ENCODE measurements at regions not wholly inside any gene's neighbourhood (a gene's known extent, or its start where the extent isn't known, plus 50 kb on each side); places are given as distances from the start of the nearest gene placed in this dataset.

DNA sequence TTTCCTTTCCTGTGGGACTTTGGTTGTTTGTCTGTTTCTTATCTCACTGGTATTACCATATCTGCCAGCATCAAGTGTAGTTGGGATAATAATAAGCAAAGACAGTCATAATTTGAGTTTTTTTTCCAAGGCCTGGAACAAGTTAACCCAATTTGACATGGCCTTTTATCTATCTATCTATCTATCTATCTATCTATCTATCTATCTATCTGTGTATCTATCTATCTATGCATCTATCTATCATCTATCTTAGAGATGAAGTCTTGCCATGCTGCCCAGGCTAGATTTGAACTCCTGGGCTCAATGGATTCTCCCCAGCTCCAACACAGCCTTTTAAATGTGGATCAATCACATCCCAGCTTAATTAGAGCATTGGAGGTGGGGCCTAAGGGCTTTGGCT is 174.1 kb upstream of the CSF3R start:
- Histone ChIP-seq H3K9me3 (ENCODE audit: control insufficient read depth in 4 of 4, low read length in 3 of 4) (no peaks in the 10 kb centered on the region), H3K27me3 (ENCODE audit: control insufficient read depth in 4 of 4, insufficient read depth in 4 of 4, low read length in 3 of 4) (peaks cover 0 to 8% (median 0%) of the 10 kb centered on the region in 4 donors), H3K36me3 (ENCODE audit: control insufficient read depth in 4 of 4, insufficient read depth in 3 of 4, low read depth in 1 of 4, low read length in 3 of 4) (no peaks in the 10 kb centered on the region), H3K27ac (ENCODE audit: low read depth in 1 of 2, low read length in 2 of 2) (no peak overlapping the region), H3K4me3 (ENCODE audit: low read depth in 1 of 3, low read length in 3 of 3) (no peak overlapping the region), H3K9ac (ENCODE audit: low read depth in 1 of 2, low read length in 2 of 2) (no peak overlapping the region), H3K4me1 (ENCODE audit: control insufficient read depth in 4 of 4, insufficient read depth in 4 of 4, low read length in 3 of 4) (no peaks in the 10 kb centered on the region)
- TF ChIP-seq HNF4A (conservative IDR thresholded peaks at IDR 0.05) (no peak), NR2F2 (IDR thresholded peaks at IDR 0.05) (no peak)
- TF ChIP-seq, protein P1, sequence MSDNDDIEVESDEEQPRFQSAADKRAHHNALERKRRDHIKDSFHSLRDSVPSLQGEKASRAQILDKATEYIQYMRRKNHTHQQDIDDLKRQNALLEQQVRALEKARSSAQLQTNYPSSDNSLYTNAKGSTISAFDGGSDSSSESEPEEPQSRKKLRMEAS (IDR thresholded peaks at IDR 0.05) = no peak
- no peak for DNase-seq (ENCODE audit: low spot score)

DNA sequence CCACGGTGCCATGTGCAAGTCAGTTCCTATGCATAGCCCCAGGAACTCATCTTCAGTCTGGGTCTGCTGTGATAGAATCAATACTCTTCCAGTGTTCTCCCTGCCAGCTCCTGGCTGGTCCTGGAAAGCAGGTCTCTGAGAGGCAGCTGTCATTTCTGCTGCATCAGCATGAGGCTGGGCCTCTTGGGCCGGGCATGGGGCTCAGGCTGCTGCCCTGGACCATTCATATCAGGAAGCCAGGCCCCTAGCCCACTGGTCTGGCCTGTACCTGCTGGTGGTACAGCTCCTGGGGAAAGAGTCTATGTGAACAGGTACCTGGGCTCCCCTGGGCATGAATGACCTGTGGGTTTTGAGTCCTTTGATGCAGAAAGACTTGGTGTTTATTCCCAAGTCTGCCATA is 173.6 kb upstream of the CSF3R start:
- H3K9ac ChIP-seq (ENCODE audit: low read depth in 1 of 2, low read length in 2 of 2) = no peak overlapping the region
- H3K27me3 ChIP-seq (ENCODE audit: control insufficient read depth in 4 of 4, insufficient read depth in 4 of 4, low read length in 3 of 4) = peaks cover 0 to 8% (median 0%) of the 10 kb centered on the region in 4 donors
- H3K4me1 ChIP-seq (ENCODE audit: control insufficient read depth in 4 of 4, insufficient read depth in 4 of 4, low read length in 3 of 4) = no peaks in the 10 kb centered on the region
- TF ChIP-seq GABPA (IDR thresholded peaks at IDR 0.05 in 1 of 2, conservative IDR thresholded peaks at IDR 0.05 in 1 of 2) (no peak), YY1 (IDR thresholded peaks at IDR 0.05) (no peak), NR2F2 (IDR thresholded peaks at IDR 0.05) (no peak), SP1 (IDR thresholded peaks at IDR 0.05) (no peak), TAF1 (conservative IDR thresholded peaks at IDR 0.05) (no peak), HNF4A (conservative IDR thresholded peaks at IDR 0.05) (no peak), EGR1 (IDR thresholded peaks at IDR 0.05; ENCODE audit: low read depth in 2 of 2) (no peak), HNF4G (IDR thresholded peaks at IDR 0.05) (no peak), FOXA1 (IDR thresholded peaks at IDR 0.05) (no peak)
- TF ChIP-seq, protein P2, sequence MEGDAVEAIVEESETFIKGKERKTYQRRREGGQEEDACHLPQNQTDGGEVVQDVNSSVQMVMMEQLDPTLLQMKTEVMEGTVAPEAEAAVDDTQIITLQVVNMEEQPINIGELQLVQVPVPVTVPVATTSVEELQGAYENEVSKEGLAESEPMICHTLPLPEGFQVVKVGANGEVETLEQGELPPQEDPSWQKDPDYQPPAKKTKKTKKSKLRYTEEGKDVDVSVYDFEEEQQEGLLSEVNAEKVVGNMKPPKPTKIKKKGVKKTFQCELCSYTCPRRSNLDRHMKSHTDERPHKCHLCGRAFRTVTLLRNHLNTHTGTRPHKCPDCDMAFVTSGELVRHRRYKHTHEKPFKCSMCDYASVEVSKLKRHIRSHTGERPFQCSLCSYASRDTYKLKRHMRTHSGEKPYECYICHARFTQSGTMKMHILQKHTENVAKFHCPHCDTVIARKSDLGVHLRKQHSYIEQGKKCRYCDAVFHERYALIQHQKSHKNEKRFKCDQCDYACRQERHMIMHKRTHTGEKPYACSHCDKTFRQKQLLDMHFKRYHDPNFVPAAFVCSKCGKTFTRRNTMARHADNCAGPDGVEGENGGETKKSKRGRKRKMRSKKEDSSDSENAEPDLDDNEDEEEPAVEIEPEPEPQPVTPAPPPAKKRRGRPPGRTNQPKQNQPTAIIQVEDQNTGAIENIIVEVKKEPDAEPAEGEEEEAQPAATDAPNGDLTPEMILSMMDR (IDR thresholded peaks at IDR 0.05; ENCODE audit: low read depth, low read length, missing input control) = no peak
- TF ChIP-seq, protein P3, sequence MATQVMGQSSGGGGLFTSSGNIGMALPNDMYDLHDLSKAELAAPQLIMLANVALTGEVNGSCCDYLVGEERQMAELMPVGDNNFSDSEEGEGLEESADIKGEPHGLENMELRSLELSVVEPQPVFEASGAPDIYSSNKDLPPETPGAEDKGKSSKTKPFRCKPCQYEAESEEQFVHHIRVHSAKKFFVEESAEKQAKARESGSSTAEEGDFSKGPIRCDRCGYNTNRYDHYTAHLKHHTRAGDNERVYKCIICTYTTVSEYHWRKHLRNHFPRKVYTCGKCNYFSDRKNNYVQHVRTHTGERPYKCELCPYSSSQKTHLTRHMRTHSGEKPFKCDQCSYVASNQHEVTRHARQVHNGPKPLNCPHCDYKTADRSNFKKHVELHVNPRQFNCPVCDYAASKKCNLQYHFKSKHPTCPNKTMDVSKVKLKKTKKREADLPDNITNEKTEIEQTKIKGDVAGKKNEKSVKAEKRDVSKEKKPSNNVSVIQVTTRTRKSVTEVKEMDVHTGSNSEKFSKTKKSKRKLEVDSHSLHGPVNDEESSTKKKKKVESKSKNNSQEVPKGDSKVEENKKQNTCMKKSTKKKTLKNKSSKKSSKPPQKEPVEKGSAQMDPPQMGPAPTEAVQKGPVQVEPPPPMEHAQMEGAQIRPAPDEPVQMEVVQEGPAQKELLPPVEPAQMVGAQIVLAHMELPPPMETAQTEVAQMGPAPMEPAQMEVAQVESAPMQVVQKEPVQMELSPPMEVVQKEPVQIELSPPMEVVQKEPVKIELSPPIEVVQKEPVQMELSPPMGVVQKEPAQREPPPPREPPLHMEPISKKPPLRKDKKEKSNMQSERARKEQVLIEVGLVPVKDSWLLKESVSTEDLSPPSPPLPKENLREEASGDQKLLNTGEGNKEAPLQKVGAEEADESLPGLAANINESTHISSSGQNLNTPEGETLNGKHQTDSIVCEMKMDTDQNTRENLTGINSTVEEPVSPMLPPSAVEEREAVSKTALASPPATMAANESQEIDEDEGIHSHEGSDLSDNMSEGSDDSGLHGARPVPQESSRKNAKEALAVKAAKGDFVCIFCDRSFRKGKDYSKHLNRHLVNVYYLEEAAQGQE (IDR thresholded peaks at IDR 0.05) = no peak
- no peak overlapping the region for H3K4me3 ChIP-seq (ENCODE audit: low read depth in 1 of 3, low read length in 3 of 3)
- 67% methylated on average over 2 of the region's 2 CpGs for WGBS
- no peak overlapping the region for H3K27ac ChIP-seq (ENCODE audit: low read depth in 1 of 2, low read length in 2 of 2)
- H3K36me3 ChIP-seq (ENCODE audit: control insufficient read depth in 4 of 4, insufficient read depth in 3 of 4, low read depth in 1 of 4, low read length in 3 of 4) = no peaks in the 10 kb centered on the region
- no peaks in the 10 kb centered on the region for H3K9me3 ChIP-seq (ENCODE audit: control insufficient read depth in 4 of 4, low read length in 3 of 4)
- no peak for DNase-seq (ENCODE audit: low spot score)

DNA sequence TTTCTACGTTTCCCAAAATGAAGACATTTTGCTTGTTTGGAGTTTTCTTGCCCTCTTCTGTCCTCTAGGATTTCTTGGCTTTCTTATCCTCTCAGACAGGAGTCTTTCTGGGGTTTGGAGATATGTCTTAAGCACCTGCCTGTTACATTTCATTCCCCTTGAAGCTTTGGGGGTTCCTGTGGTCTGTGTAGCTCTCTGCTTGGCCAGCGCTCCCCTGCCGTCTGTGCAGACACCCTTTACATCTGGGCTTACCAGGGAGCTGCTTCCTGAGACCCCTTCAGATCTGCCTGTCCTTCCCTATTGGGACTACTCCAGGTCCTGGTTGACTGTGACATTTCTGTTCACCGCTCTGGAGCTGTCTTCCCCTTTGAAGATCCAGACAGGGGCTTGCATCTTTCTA is 171.9 kb upstream of the CSF3R start:
- Histone ChIP-seq H3K4me3 (ENCODE audit: low read depth in 1 of 3, low read length in 3 of 3) (no peak overlapping the region), H3K27ac (ENCODE audit: low read depth in 1 of 2, low read length in 2 of 2) (no peak overlapping the region), H3K27me3 (ENCODE audit: control insufficient read depth in 4 of 4, insufficient read depth in 4 of 4, low read length in 3 of 4) (peaks cover 0 to 8% (median 0%) of the 10 kb centered on the region in 4 donors), H3K4me1 (ENCODE audit: control insufficient read depth in 4 of 4, insufficient read depth in 4 of 4, low read length in 3 of 4) (no peaks in the 10 kb centered on the region), H3K9ac (ENCODE audit: low read depth in 1 of 2, low read length in 2 of 2) (no peak overlapping the region), H3K36me3 (ENCODE audit: control insufficient read depth in 4 of 4, insufficient read depth in 3 of 4, low read depth in 1 of 4, low read length in 3 of 4) (no peaks in the 10 kb centered on the region), H3K9me3 (ENCODE audit: control insufficient read depth in 4 of 4, low read length in 3 of 4) (no peaks in the 10 kb centered on the region)
- TF ChIP-seq, protein P3 (IDR thresholded peaks at IDR 0.05) = no peak
- TF ChIP-seq HNF4G (IDR thresholded peaks at IDR 0.05) (no peak), FOXA1 (IDR thresholded peaks at IDR 0.05) (no peak), YY1 (IDR thresholded peaks at IDR 0.05) (no peak), FOXA2 (IDR thresholded peaks at IDR 0.05) (no peak), SP1 (IDR thresholded peaks at IDR 0.05) (no peak), NR2F2 (IDR thresholded peaks at IDR 0.05) (no peak), HNF4A (conservative IDR thresholded peaks at IDR 0.05) (no peak), JUND (IDR thresholded peaks at IDR 0.05) (no peak)
- TF ChIP-seq, protein P4, sequence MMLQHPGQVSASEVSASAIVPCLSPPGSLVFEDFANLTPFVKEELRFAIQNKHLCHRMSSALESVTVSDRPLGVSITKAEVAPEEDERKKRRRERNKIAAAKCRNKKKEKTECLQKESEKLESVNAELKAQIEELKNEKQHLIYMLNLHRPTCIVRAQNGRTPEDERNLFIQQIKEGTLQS (IDR thresholded peaks at IDR 0.05) = no peak
- 67% methylated on average over 4 of the region's 4 CpGs for WGBS
- DNase-seq (ENCODE audit: low spot score) = no peak

Data from liver (tissue), 8 donors.